IPS-15b (cell line): ENCODE measurements at regions not wholly inside any gene's neighbourhood (a gene's known extent, or its start where the extent isn't known, plus 50 kb on each side); places are given as distances from the start of the nearest gene placed in this dataset.

Experiments used
- H3K27me3 ChIP-seq: one replicate; pipeline ENCODE4 v1.6.1; 2013; ENCODE audit warnings: low read length; ENCODE audit not compliant: control insufficient read depth, insufficient read depth
- H3K36me3 ChIP-seq: one replicate; pipeline ENCODE4 v1.6.1; 2013; ENCODE audit warnings: low read length; ENCODE audit not compliant: control insufficient read depth, insufficient read depth
- H3K4me1 ChIP-seq: one replicate; pipeline ENCODE4 v1.6.1; 2013; ENCODE audit warnings: mild to moderate bottlenecking, low read length; ENCODE audit not compliant: control insufficient read depth, insufficient read depth
- H3K4me3 ChIP-seq: one replicate; pipeline ENCODE4 v1.5.1; 2013; ENCODE audit warnings: low read depth, low read length
- H3K9ac ChIP-seq: one replicate; pipeline ENCODE4 v1.6.1; 2013; ENCODE audit warnings: low read depth, mild to moderate bottlenecking, low read length
- H3K9me3 ChIP-seq: one replicate; pipeline ENCODE4 v1.6.1; 2013; ENCODE audit warnings: mild to moderate bottlenecking, low read length; ENCODE audit not compliant: control insufficient read depth, insufficient read depth

DNA sequence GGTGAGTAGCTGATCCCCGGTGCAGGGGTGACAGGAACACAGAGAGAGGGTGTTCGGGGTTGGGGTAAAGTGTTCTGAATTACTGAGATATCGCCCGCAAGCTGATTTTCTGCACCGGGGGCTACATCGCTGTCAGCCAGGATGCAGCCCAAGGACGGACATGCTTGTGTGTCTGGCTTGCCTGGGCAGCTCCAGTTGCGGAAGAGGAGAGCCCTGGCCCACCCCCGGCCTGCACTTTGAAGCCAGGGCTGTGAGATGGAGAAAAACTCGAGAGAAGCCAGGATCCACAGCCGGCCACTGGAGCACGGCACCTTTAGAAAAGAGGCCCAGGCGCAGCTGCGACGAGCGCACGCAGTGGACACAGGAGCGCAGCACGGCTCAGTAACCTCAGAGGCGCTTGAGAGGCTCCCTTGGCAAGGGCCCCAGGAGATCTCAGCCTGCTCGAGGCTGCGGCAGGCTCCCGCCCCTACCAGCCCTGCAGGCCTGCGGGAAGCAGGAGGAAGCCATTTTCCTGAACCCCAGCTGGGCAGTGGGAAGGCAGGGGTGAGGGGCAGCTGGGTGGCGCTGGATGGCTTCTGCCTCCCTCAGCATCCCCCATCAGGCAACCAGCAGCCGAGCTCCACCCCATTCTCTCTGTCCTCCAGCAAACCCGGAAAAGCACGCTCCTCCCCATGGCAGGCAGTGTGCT is 59.2 kb downstream of the C9orf50 start:
- no peak overlapping the region for H3K9ac ChIP-seq
- H3K4me3 ChIP-seq = no peak overlapping the region
- peaks cover 27% of the 10 kb centered on the region for H3K4me1 ChIP-seq
- H3K27me3 ChIP-seq = no peaks in the 10 kb centered on the region
- H3K9me3 ChIP-seq = no peaks in the 10 kb centered on the region
- no peaks in the 10 kb centered on the region for H3K36me3 ChIP-seq

DNA sequence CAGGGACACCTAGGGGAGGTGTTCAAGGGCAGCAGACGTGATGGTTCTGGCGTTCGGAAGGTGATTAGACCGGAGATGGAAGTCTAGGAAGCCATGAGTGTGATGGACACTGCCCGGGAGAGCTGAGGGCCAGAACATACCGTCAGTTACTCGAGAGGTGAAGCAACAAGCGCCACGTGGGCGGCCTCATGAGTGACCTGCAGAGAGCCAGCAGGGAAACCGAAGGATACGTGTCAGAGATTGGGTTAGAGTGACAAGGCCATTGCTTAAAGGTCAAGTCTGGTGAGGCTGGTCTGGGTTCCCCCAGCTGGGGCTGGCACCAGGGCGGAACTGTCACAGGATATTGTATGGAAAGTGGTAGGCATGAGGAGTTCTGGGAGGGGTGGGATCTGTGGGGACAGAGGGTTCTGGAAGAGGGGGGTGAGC is 60.0 kb downstream of the C9orf50 start:
- Histone ChIP-seq H3K9ac (no peak overlapping the region), H3K36me3 (no peaks in the 10 kb centered on the region), H3K4me1 (peaks cover 32% of the 10 kb centered on the region), H3K9me3 (no peaks in the 10 kb centered on the region), H3K27me3 (no peaks in the 10 kb centered on the region), H3K4me3 (no peak overlapping the region)

DNA sequence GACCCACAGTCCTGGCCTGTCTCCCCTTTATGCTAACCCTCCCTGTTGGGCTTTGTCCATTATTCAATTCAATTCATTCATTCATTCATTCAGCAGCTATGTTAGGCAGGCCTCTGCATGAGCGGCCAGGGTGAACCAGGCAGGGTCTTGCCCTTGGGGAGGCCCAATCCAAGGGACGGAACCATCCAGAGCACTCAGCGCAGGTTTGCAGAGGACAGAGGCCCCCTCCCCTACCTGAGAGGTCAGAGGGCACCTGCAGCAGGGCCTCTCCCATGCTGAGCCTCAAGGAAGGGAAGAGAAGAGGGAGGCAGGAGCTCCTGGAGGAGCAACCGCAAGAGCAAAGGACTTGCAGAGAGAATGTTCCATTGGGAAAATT is 61.4 kb downstream of the C9orf50 start:
- H3K4me1 ChIP-seq = peaks cover 32% of the 10 kb centered on the region

DNA sequence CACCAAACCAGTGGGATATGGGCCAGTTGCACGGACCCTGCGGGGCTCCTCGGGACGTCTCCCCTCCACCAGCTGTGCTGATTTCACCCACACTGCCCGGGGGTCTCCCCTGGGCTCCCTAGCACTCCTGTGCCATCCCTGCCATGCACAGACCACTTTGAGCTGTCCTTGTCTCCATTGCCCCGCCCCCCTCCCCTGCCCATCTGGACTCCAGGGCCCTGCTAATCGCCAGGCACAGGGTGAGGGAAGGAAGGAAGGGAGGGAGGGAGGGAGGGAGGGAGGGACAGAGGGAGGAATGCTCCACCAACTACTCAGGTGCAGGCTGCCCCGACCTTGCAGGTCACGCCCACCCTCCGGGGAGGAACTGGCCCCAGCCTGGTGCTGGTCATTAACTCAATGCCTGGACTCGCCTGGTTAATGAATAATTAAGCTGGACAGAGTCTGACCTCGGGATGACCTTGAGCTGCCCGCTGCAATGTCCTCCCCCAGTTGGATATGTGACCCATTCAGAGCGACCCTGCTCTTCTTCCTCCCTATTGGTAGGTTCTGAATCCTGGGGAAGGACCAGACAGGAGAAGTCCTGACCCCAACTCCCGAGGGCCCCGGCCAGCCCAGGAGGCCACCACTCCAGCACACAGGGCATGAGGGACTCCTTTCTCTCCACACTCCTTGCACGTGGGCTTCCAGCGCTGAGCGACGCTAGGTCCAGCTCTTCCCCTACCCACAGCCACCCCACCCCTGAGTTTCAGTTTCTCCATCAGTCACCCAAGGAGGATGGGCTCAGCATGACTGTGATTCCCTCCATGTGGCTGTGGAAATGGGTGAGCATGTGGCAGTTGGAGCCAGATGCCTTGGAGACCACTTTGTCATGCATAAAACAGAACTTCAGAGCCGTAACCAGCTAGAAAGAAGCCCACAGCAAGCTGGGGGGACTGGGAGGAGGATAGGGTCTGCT is 62.1 kb downstream of the C9orf50 start:
- peaks cover 32% of the 10 kb centered on the region for H3K4me1 ChIP-seq
- no peaks in the 10 kb centered on the region for H3K36me3 ChIP-seq
- H3K27me3 ChIP-seq = no peaks in the 10 kb centered on the region
- H3K9ac ChIP-seq = peak overlapping the region; percentile 26
- H3K4me3 ChIP-seq = peak overlapping the region; percentile 32
- no peaks in the 10 kb centered on the region for H3K9me3 ChIP-seq

More for the DNA sequence above, 61.4 kb downstream of the C9orf50 start:
- H3K9ac ChIP-seq = no peak overlapping the region
- H3K4me3 ChIP-seq = no peak overlapping the region
- no peaks in the 10 kb centered on the region for H3K36me3 ChIP-seq
- no peaks in the 10 kb centered on the region for H3K9me3 ChIP-seq
- no peaks in the 10 kb centered on the region for H3K27me3 ChIP-seq

DNA sequence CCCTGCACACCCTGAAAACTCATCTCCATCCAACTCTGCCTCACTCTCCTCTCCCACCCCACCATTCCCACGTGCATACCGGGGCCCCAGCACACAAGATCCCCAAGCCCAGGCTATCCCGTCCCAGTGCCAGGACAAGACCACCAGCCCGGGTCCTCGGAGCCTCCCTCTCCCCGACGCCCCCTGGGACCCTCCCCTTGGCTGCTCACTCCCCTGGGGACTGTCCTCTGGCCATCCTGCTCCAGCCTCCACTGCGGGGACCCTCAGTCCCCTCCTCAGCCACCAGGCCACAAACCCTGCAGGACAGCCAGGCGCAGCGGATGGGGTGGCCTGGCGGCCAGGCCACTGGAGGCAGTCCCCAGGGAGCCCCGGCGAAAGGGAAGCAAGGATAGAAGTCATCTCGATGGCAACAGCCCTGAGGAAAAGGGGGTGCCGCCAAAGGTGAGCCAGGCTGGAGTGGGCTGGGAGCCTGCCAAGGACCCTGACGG is 62.8 kb downstream of the C9orf50 start:
- Histone ChIP-seq H3K9me3 (no peaks in the 10 kb centered on the region), H3K4me3 (peak overlapping the region; percentile 32), H3K9ac (peak overlapping the region; percentile 26), H3K27me3 (peaks cover 2% of the 10 kb centered on the region), H3K36me3 (no peaks in the 10 kb centered on the region), H3K4me1 (peaks cover 35% of the 10 kb centered on the region)

DNA sequence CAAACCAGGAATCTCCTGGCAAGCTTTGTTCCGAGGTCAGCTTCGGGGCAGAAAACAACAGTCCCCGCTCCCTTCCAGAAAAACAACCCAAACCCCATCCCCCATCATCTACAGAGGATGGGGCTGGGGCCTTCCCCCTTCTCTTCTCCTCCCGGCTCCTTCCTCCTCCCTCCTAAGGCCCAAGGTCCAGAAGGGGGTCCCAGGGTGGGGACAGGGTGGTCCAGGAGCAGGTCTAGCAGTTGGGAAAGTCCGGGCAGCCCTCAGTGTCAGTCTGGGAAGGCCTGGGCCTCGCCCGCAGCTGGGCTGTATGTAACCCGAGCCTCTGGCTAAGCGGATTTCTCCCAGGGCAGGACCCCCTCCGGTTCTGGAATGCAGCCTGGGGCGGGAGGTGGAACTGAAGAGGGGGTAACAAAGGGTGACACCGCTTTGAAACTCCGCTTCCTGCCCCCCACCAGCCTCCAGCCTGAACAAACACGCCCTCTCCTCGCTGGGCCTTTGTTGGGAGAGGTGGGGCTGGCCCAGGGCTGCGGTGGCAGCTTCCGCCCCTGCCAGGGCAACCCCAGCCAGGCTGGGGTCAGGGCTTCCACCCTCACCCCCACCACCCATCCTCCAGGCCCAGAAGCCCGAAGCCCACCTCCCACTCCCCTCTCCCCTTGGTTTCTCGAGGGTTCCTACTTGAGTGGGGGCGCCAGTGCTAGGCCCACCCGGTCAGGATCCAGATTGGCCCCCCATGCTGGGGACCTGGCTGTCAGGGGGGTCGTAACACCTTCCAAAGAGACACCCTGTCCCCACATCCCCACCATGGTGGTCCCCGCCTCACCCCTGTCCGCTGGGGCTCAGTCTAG is 63.5 kb downstream of the C9orf50 start:
- peak overlapping the region; percentile 70 for H3K9ac ChIP-seq
- no peaks in the 10 kb centered on the region for H3K36me3 ChIP-seq
- H3K4me3 ChIP-seq = peak overlapping the region; percentile 46
- H3K9me3 ChIP-seq = no peaks in the 10 kb centered on the region
- peaks cover 35% of the 10 kb centered on the region for H3K4me1 ChIP-seq
- H3K27me3 ChIP-seq = peaks cover 5% of the 10 kb centered on the region

DNA sequence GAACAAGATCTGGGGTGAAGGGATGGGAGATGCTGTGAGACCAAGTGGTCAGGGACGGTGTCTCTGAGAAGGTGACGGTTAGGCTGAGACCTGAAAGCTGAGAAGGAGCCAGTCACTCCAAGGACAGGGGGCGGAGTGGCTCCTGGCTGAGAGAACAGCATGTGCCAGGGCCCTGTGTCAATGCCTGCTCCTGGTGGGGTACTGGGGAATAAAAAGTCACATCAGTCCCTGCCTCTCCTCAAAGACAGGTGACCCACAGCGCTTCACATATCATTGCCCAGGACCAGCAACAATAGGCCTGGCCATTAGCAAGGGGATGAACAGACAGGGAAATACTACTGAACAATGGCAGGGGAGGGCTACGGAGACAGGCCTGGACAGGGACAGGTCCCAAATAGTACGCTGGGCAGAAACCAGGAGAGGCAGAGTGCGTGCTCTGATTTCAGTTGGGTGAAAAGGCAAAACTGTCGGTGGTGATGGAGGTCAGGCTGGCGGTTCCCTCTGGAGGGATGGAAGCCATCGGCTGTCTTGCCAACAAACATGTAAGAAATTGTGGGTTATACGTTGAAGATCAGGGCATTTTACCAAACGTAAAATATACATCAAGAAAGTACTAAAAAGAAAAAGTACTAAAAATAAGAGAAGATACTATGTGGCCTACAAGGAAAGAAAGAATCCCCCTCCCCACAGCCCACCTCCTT is 64.3 kb downstream of the C9orf50 start:
- Histone ChIP-seq H3K27me3 (peaks cover 11% of the 10 kb centered on the region), H3K4me1 (peaks cover 33% of the 10 kb centered on the region), H3K9ac (peak overlapping the region; percentile 37), H3K4me3 (peak overlapping the region; percentile 46), H3K36me3 (no peaks in the 10 kb centered on the region), H3K9me3 (no peaks in the 10 kb centered on the region)

DNA sequence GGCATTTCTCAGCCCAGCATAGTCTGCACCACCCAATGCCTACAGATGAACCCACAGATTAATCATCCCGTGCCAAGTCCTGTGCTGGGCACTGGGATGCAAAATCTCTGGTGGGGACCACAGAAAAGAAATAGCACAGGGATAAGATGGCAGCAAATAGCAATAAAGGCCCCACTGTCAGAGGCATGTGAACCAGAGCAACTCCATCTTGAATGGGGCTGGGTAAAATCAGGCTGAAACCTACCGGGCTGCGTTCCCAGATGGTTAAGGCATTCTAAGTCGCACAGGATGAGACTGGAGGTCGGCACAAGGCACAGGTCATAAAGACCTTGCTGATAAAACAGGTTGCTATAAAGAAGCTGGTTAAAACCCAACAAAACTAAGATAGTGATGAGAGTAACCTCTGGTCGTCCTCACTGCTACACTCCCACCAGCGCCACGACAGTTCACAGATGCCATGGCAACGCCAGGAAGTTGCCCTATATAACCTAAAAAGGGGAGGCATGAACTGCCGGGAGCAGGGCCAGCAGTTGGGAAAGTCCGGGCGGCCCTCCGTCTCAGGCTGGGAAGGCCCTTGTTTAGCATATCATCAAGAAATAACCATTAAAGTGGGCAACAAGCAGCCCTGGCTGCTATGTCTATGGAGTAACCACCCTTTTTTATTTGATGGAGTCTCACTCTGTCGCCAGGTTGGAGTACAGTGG is 65.2 kb downstream of the C9orf50 start:
- no peak overlapping the region for H3K9ac ChIP-seq
- H3K4me1 ChIP-seq = peaks cover 33% of the 10 kb centered on the region
- H3K9me3 ChIP-seq = no peaks in the 10 kb centered on the region
- no peak overlapping the region for H3K4me3 ChIP-seq
- H3K27me3 ChIP-seq = peaks cover 20% of the 10 kb centered on the region
- no peaks in the 10 kb centered on the region for H3K36me3 ChIP-seq

DNA sequence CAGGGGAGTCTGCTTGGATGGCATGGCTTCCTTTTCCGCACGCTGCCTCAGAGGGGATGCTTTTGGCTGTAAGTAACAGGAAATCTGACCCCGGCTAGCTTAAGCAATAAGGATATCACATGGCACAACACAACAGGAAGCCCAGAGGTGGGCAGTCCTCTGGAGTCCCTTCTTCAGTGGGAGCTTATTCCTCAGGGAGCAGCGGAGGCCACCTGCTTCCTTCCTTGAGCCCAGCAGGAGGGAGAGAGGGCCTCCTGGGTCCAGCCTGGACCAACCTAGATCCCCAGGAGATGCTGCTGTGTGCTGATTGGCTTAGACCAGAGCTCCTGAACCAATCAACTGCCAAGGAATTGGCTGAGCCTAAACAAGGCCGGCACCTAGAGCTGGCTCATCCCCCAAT is 66.3 kb downstream of the C9orf50 start:
- Histone ChIP-seq H3K4me3 (no peak overlapping the region), H3K36me3 (no peaks in the 10 kb centered on the region), H3K4me1 (peaks cover 32% of the 10 kb centered on the region), H3K9ac (no peak overlapping the region), H3K27me3 (peaks cover 24% of the 10 kb centered on the region), H3K9me3 (no peaks in the 10 kb centered on the region)

DNA sequence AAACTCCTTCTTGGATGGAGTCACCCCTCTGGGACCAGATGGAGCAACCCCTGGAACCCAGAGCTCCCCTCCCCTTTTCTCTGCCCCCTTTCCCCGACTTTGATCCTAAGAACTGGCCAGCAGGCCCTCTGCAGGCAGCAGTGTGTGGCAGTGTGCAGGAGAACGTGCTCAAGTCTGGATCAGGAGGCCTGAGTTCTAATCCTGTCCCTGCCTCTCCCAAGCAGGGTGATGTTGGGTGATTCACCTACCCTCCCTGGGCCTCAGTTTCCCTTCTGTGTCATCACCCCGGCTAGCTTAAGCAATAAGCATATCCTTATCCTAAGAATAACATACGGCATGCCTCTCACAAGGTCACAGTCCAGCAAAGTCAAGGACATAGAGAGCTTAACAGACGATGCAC is 67.6 kb downstream of the C9orf50 start:
- no peak overlapping the region for H3K9ac ChIP-seq
- no peak overlapping the region for H3K4me3 ChIP-seq
- peaks cover 21% of the 10 kb centered on the region for H3K4me1 ChIP-seq

More for the DNA sequence above, 67.6 kb downstream of the C9orf50 start:
- Histone ChIP-seq H3K27me3 (peaks cover 31% of the 10 kb centered on the region), H3K36me3 (no peaks in the 10 kb centered on the region), H3K9me3 (no peaks in the 10 kb centered on the region)
